ENCODE measurements at regions not wholly inside any gene's neighbourhood (a gene's known extent, or its start where the extent isn't known, plus 50 kb on each side); places are given as distances from the start of the nearest gene placed in this dataset.

- TF ChIP-seq EZH2 (IDR thresholded peaks at IDR 0.05; ENCODE audit: borderline replicate concordance, insufficient read depth, low read depth, low read length, poor library complexity, severe bottlenecking) (no peak), CTCF (IDR thresholded peaks at IDR 0.05) (no peak)
Measured at GRCh38 chr9:135410831-135411473, 68.6 kb upstream of the PPP1R26 start.
